Panc1 (cell line): ENCODE measurements at regions not wholly inside any gene's neighbourhood (a gene's known extent, or its start where the extent isn't known, plus 50 kb on each side); places are given as distances from the start of the nearest gene placed in this dataset.
A peak's percentile ranks its signal among the peaks of the same experiment; 100 is the strongest.

ENCODE experiments used
- ATAC-seq: fragments of 200-7000 bp; cut with Tn5 transposase; 2 replicates; pipeline ENCODE4 v1.9.1; 2020; ENCODE audit warnings: mild to moderate bottlenecking, moderate library complexity
- BruUV-seq: library from RNA; stranded (reverse); fragments of 400-500 nt; replicated peaks from 2 replicates; lab custom pipeline; 2021; lab: Mats Ljungman, UMichigan
- CTCF ChIA-PET: fragments of 300-600 bp; sonication (Branson Sonifier 250); formaldehyde crosslinking; loops from one replicate; lab custom pipeline; 2022; ENCODE audit warnings: antibody characterized with exemption; lab: Charles Lee
- POLR2A ChIA-PET: fragments of 300-600 bp; sonication (Branson Sonifier 250); formaldehyde crosslinking; loops from one replicate; lab custom pipeline; 2022; ENCODE audit warnings: antibody characterized with exemption; lab: Charles Lee
- DNase-seq: peaks from one replicate; pipeline ENCODE4 v3.0.0-alpha.2; 2010; ENCODE audit warnings: low read depth, low spot score
- H3K27ac ChIP-seq: 2 replicates; pipeline ENCODE4 v1.5.1; 2011; ENCODE audit warnings: mild to moderate bottlenecking, low read length, inconsistent platforms
- H3K27me3 ChIP-seq: fragments of 200-500 bp; sonication (Bioruptor generic); 2 replicates; pipeline ENCODE4 v1.6.0; 2014; ENCODE audit warnings: low read length, inconsistent platforms; ENCODE audit not compliant: control insufficient read depth, insufficient read depth
- H3K36me3 ChIP-seq: fragments of 200-500 bp; sonication (Bioruptor generic); 2 replicates; pipeline ENCODE4 v1.5.1; 2014; ENCODE audit warnings: inconsistent platforms, mild to moderate bottlenecking, low read length, moderate library complexity; ENCODE audit not compliant: control insufficient read depth, insufficient read depth
- H3K4me1 ChIP-seq: 2 replicates; pipeline ENCODE4 v1.5.1; 2011; ENCODE audit warnings: inconsistent platforms, mild to moderate bottlenecking, low read length, moderate library complexity; ENCODE audit not compliant: control insufficient read depth, insufficient read depth
- H3K4me3 ChIP-seq, 2 experiments: 2 replicates each; pipeline ENCODE4 v1.5.1; 2011 to 2012; ENCODE audit warnings: low read depth in 2 of 2, low read length in 2 of 2, mild to moderate bottlenecking in 2 of 2, inconsistent platforms in 1 of 2, moderate library complexity in 1 of 2
- H3K9me3 ChIP-seq: fragments of 200-500 bp; sonication (Bioruptor generic); 2 replicates; pipeline ENCODE4 v1.5.1; 2014; ENCODE audit warnings: low read depth, mild to moderate bottlenecking, inconsistent platforms, low read length, moderate library complexity; ENCODE audit not compliant: control insufficient read depth, insufficient read depth
- REST ChIP-seq, 2 experiments: IDR thresholded peaks; 2 replicates each; pipeline ENCODE4 v1.6.1; 2011 to 2012; ENCODE audit warnings: low read depth in 2 of 2, control low read depth in 1 of 2, low read length in 1 of 2, mild to moderate bottlenecking in 1 of 2, moderate library complexity in 1 of 2; ENCODE audit not compliant: insufficient read depth in 1 of 2
- SIN3A ChIP-seq: IDR thresholded peaks from 2 replicates; pipeline ENCODE4 v1.6.1; 2012; ENCODE audit warnings: low read depth, mild to moderate bottlenecking, low read length, moderate library complexity, borderline replicate concordance; ENCODE audit not compliant: insufficient read depth
- in situ Hi-C: cut with HindIII; loops from 2 replicates; pipeline ENCODE4 v1.10.0; 2016; ENCODE audit warnings: low sequenced_read_pairs, low pct_unique_long_range_greater_than_20kb
- intact Hi-C: fragments of 100-400 bp; cut with micrococcal nuclease; formaldehyde crosslinking; loops from one replicate; pipeline ENCODE4 v1.10.0; 2022; ENCODE audit not compliant: unreplicated experiment
- TF ChIP-seq, protein P1 (sequence below): fragments of 450-650 bp; IDR thresholded peaks from 2 replicates; pipeline ENCODE4 v1.5.1; 2017; ENCODE audit warnings: mild to moderate bottlenecking

GRCh38 chr13:46495651-46496050, 57.3 kb upstream of the LRCH1 start:
- ATAC-seq (no peak), DNase-seq (no peak)
- CTCF ChIA-PET = no interaction called here
- H3K9me3 ChIP-seq = no peaks in the 10 kb centered on the region
- in situ Hi-C loops = no loop called here
- H3K4me1 ChIP-seq = no peaks in the 10 kb centered on the region
- intact Hi-C loops = no loop called here
- no peaks in the 10 kb centered on the region for H3K27me3 ChIP-seq
- BruUV-seq = no TSS peak
- TF ChIP-seq REST (IDR thresholded peaks at IDR 0.05; ENCODE audit: insufficient read depth in 1 of 2, low read depth in 2 of 2, low read length in 1 of 2) (no peak), SIN3A (no peak)
- H3K4me3 ChIP-seq = no peak overlapping the region
- POLR2A ChIA-PET = no interaction called here
- H3K36me3 ChIP-seq = no peaks in the 10 kb centered on the region
- H3K27ac ChIP-seq = no peak overlapping the region

DNA sequence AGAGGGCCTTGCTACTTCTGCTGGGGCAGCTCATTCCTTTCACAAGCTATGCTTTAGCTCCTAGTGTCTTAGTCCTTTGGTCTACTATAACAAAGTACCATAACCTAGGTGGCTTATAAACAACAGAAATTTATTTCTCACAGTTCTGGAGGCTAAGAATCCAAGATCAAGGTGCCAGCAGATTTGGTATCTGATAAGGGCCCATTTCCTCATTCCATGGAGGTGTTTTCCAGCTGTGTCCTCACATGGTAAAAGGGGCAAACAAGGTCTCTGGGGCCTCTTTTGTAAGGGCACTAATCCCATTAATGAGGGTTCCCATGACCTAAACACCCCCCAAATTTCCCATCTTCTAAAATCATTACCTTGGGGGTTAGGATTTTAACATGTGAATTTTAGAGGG, 57.9 kb upstream of the LRCH1 start:
- intact Hi-C loops = no loop called here
- CTCF ChIA-PET = no interaction called here

GRCh38 chr13:46492946-46493345, 60.0 kb upstream of the LRCH1 start:
- Histone ChIP-seq H3K36me3 (no peaks in the 10 kb centered on the region), H3K27ac (no peak overlapping the region), H3K9me3 (no peaks in the 10 kb centered on the region), H3K4me3 (no peak overlapping the region), H3K4me1 (no peaks in the 10 kb centered on the region), H3K27me3 (no peaks in the 10 kb centered on the region)
- CTCF ChIA-PET = no interaction called here
- POLR2A ChIA-PET = no interaction called here
- DNase-seq = no peak
- no peak for ATAC-seq
- TF ChIP-seq REST (IDR thresholded peaks at IDR 0.05; ENCODE audit: insufficient read depth in 1 of 2, low read depth in 2 of 2, low read length in 1 of 2) (no peak), SIN3A (no peak)
- TF ChIP-seq, protein P1, sequence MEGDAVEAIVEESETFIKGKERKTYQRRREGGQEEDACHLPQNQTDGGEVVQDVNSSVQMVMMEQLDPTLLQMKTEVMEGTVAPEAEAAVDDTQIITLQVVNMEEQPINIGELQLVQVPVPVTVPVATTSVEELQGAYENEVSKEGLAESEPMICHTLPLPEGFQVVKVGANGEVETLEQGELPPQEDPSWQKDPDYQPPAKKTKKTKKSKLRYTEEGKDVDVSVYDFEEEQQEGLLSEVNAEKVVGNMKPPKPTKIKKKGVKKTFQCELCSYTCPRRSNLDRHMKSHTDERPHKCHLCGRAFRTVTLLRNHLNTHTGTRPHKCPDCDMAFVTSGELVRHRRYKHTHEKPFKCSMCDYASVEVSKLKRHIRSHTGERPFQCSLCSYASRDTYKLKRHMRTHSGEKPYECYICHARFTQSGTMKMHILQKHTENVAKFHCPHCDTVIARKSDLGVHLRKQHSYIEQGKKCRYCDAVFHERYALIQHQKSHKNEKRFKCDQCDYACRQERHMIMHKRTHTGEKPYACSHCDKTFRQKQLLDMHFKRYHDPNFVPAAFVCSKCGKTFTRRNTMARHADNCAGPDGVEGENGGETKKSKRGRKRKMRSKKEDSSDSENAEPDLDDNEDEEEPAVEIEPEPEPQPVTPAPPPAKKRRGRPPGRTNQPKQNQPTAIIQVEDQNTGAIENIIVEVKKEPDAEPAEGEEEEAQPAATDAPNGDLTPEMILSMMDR = peak; percentile 53; the same call in 1 of the 2 replicates
- in situ Hi-C loops (no loop called here), intact Hi-C loops (loop anchor here (2.0 kb wide), 1 partner anchor 228 kb away; no protein-coding TSS in a partner anchor)
- BruUV-seq = no TSS peak

More for the DNA sequence above, 57.9 kb upstream of the LRCH1 start:
- BruUV-seq = no TSS peak
- in situ Hi-C loops = no loop called here
- DNase-seq (no peak), ATAC-seq (no peak)
- no peaks in the 10 kb centered on the region for H3K4me1 ChIP-seq
- H3K36me3 ChIP-seq = no peaks in the 10 kb centered on the region
- no peaks in the 10 kb centered on the region for H3K27me3 ChIP-seq
- no peak overlapping the region for H3K4me3 ChIP-seq
- H3K9me3 ChIP-seq = no peaks in the 10 kb centered on the region
- POLR2A ChIA-PET = no interaction called here
- no peak overlapping the region for H3K27ac ChIP-seq
- TF ChIP-seq, protein P1 = no peak
